IMR-90 (cell line): ENCODE measurements at regions not wholly inside any gene's neighbourhood (a gene's known extent, or its start where the extent isn't known, plus 50 kb on each side); places are given as distances from the start of the nearest gene placed in this dataset.

Experiments
- ATAC-seq: fragments of 200-7000 bp; cut with Tn5 transposase; 2 replicates; pipeline ENCODE4 v1.9.1; 2020; ENCODE audit warnings: low read depth, mild to moderate bottlenecking, moderate library complexity
- BruUV-seq: library from RNA; stranded (reverse); fragments of 400-500 nt; replicated peaks from 2 replicates; lab custom pipeline; 2021; lab: Mats Ljungman, UMichigan
- CTCF ChIA-PET: fragments of 300-600 bp; formaldehyde crosslinking; extraction: SDS; loops from one replicate; lab custom pipeline; 2021; ENCODE audit warnings: antibody characterized with exemption; lab: Yijun Ruan, JAX
- POLR2A ChIA-PET: fragments of 300-600 bp; sonication (Branson Sonifier 250); formaldehyde crosslinking; loops from one replicate; lab custom pipeline; 2022; ENCODE audit warnings: antibody characterized with exemption; ENCODE audit not compliant: unreplicated experiment; lab: Charles Lee
- DNase-seq: peaks from one replicate; pipeline ENCODE4 v3.0.0; 2013
- H2AFZ ChIP-seq: replicated peaks from 2 replicates; pipeline ENCODE3; 2013; ENCODE audit warnings: low read length, mild to moderate bottlenecking; ENCODE audit not compliant: poor library complexity
- H2AK5ac ChIP-seq: 2 replicates; pipeline ENCODE4 v1.6.1; 2013; ENCODE audit warnings: low read depth, low read length, inconsistent platforms
- H2AK9ac ChIP-seq: replicated peaks from 2 replicates; pipeline ENCODE3; 2013; ENCODE audit warnings: mild to moderate bottlenecking, low read depth, low read length, moderate library complexity; ENCODE audit not compliant: poor library complexity
- H2BK120ac ChIP-seq: 2 replicates; pipeline ENCODE4 v1.6.1; 2013; ENCODE audit warnings: low read depth, low read length, inconsistent platforms
- H2BK15ac ChIP-seq: 3 replicates; pipeline ENCODE4 v1.6.1; 2013; ENCODE audit warnings: low read depth, low read length, inconsistent platforms
- H2BK20ac ChIP-seq: 2 replicates; pipeline ENCODE4 v1.6.1; 2013; ENCODE audit warnings: low read depth, mild to moderate bottlenecking, inconsistent platforms, low read length, moderate library complexity
- H2BK5ac ChIP-seq: 2 replicates; pipeline ENCODE4 v1.6.1; 2013; ENCODE audit warnings: mild to moderate bottlenecking, low read depth, low read length, inconsistent platforms; ENCODE audit not compliant: poor library complexity, severe bottlenecking
- H3K14ac ChIP-seq: replicated peaks from 2 replicates; pipeline ENCODE4 v1.6.1; 2013; ENCODE audit warnings: low read depth, low read length, inconsistent platforms
- H3K18ac ChIP-seq: 2 replicates; pipeline ENCODE4 v1.6.1; 2013; ENCODE audit warnings: low read depth, low read length, control low read depth
- H3K23ac ChIP-seq: 2 replicates; pipeline ENCODE4 v1.6.1; 2013; ENCODE audit warnings: low read depth, low read length, inconsistent platforms
- H3K27ac ChIP-seq: 2 replicates; pipeline ENCODE4 v1.5.1; 2013; ENCODE audit warnings: mild to moderate bottlenecking, control low read depth, low read length; ENCODE audit not compliant: insufficient read depth
- H3K27me3 ChIP-seq: 2 replicates; pipeline ENCODE4 v1.6.1; 2013; ENCODE audit warnings: low read length; ENCODE audit not compliant: control insufficient read depth, insufficient read depth
- H3K36me3 ChIP-seq: 2 replicates; pipeline ENCODE4 v1.6.1; 2013; ENCODE audit warnings: low read length, mixed read lengths; ENCODE audit not compliant: control insufficient read depth, insufficient read depth
- H3K4ac ChIP-seq: 2 replicates; pipeline ENCODE4 v1.6.1; 2013; ENCODE audit warnings: low read depth, low read length, inconsistent platforms
- H3K4me1 ChIP-seq: 2 replicates; pipeline ENCODE4 v1.6.1; 2013; ENCODE audit warnings: low read length, mixed read lengths; ENCODE audit not compliant: control insufficient read depth, insufficient read depth
- H3K4me2 ChIP-seq: 2 replicates; pipeline ENCODE4 v1.6.1; 2013; ENCODE audit warnings: low read depth, mild to moderate bottlenecking, control low read depth, low read length, moderate library complexity
- H3K4me3 ChIP-seq: 2 replicates; pipeline ENCODE4 v1.5.1; 2013; ENCODE audit warnings: low read depth, mild to moderate bottlenecking, control low read depth, low read length, moderate library complexity; ENCODE audit not compliant: insufficient read depth
- H3K56ac ChIP-seq: 2 replicates; pipeline ENCODE4 v1.6.1; 2013; ENCODE audit warnings: low read length, inconsistent platforms; ENCODE audit not compliant: insufficient read depth; ENCODE audit errors: extremely low read depth
- H3K79me1 ChIP-seq, 2 experiments: 2 replicates each; pipeline ENCODE4 v1.6.1; 2013; ENCODE audit warnings: low read length in 2 of 2, inconsistent platforms in 1 of 2, low read depth in 1 of 2
- H3K9ac ChIP-seq: 2 replicates; pipeline ENCODE4 v1.6.1; 2013; ENCODE audit warnings: low read depth, low read length, control low read depth
- H3K9me1 ChIP-seq: 2 replicates; pipeline ENCODE4 v1.6.1; 2013; ENCODE audit warnings: low read length, inconsistent platforms; ENCODE audit not compliant: insufficient read depth
- H3K9me3 ChIP-seq: 2 replicates; pipeline ENCODE4 v1.6.1; 2013; ENCODE audit warnings: low read length; ENCODE audit not compliant: control insufficient read depth, insufficient read depth
- H4K20me1 ChIP-seq: 2 replicates; pipeline ENCODE4 v1.6.1; 2013; ENCODE audit warnings: low read length, inconsistent platforms; ENCODE audit not compliant: insufficient read depth
- H4K5ac ChIP-seq: 2 replicates; pipeline ENCODE4 v1.6.1; 2013; ENCODE audit warnings: mild to moderate bottlenecking, low read depth, low read length, control low read depth
- H4K8ac ChIP-seq, 2 experiments: 2 replicates each; pipeline ENCODE4 v1.6.1; 2013; ENCODE audit warnings: low read depth in 2 of 2, low read length in 2 of 2, control low read depth in 1 of 2, inconsistent platforms in 1 of 2
- H4K91ac ChIP-seq: 2 replicates; pipeline ENCODE4 v1.6.1; 2013; ENCODE audit warnings: low read depth, low read length, inconsistent platforms; ENCODE audit not compliant: insufficient read depth
- FOS ChIP-seq: fragments of 150-350 bp; IDR thresholded peaks from 2 replicates; pipeline ENCODE4 v1.6.1; 2016; ENCODE audit warnings: low read depth, low read length
- RAD21 ChIP-seq: IDR thresholded peaks from 2 replicates; pipeline ENCODE4 v1.6.1; 2012; ENCODE audit warnings: low read length, improper control_type of control experiment
- RFX5 ChIP-seq: IDR thresholded peaks from 2 replicates; pipeline ENCODE4 v1.8.0; 2012; ENCODE audit warnings: low read depth, mild to moderate bottlenecking, low read length, moderate library complexity
- WGBS, 2 experiments: methylation state at CpG; one replicate each; pipeline versions ENCODE4 v1.1.5 to v1.1.7; 2013; ENCODE audit warnings: missing lambda C conversion rate in 2 of 2; ENCODE audit not compliant: insufficient read length in 1 of 2; ENCODE audit errors: extremely low coverage in 2 of 2; 5-methylcytosine and 5-hydroxymethylcytosine counted together
- dilution Hi-C: fragments of 300-500 bp; cut with HindIII; formaldehyde crosslinking; loops from one replicate; pipeline ENCODE4 v1.14.3; 2018; ENCODE audit warnings: low sequenced_read_pairs; ENCODE audit not compliant: unreplicated experiment
- in situ Hi-C: fragments of 300-500 bp; cut with MboI; formaldehyde crosslinking; loops from 3 replicates; pipeline ENCODE4 v1.14.3; 2019; ENCODE audit warnings: low sequenced_read_pairs, inconsistent platforms, mixed read lengths
- intact Hi-C: fragments of 100-400 bp; cut with micrococcal nuclease; formaldehyde crosslinking; loops from 2 replicates; pipeline ENCODE4 v1.10.0; 2022

GRCh38 chr9:107426126-107426525 lies 63.4 kb downstream of the KLF4 start:
- 92% methylated on average over 6 of the region's 10 CpGs; no CpG with 5 or more reads in 1 of the 2 experiments for WGBS, 2 experiments
- H2BK5ac ChIP-seq: no peak overlapping the region
- no peaks in the 10 kb centered on the region for H4K20me1 ChIP-seq
- DNase-seq: no peak
- no peaks in the 10 kb centered on the region for H3K4me1 ChIP-seq
- no peak overlapping the region for H2BK120ac ChIP-seq
- H3K79me1 ChIP-seq: no peaks in the 10 kb centered on the region
- H3K9me1 ChIP-seq: no peaks in the 10 kb centered on the region
- in situ Hi-C loops (no loop called here), dilution Hi-C loops (no loop called here), intact Hi-C loops (no loop called here)
- H4K5ac ChIP-seq: no peak overlapping the region
- H3K36me3 ChIP-seq: no peaks in the 10 kb centered on the region
- ChIA-PET POLR2A (no interaction called here), CTCF (interaction anchor here (0.6 to 1.5 kb wide), 6 partner anchors 12 to 1015 kb away, joined by 3 to 11 read pairs (median 3); no protein-coding TSS in a partner anchor)
- TF ChIP-seq FOS (no peak), RAD21 (no peak), RFX5 (no peak)
- no peak overlapping the region for H3K27ac ChIP-seq
- H4K91ac ChIP-seq: no peak overlapping the region
- H3K4me3 ChIP-seq: no peak overlapping the region
- peaks cover 2% of the 10 kb centered on the region for H3K27me3 ChIP-seq
- no TSS peak for BruUV-seq
- no peak overlapping the region for H3K18ac ChIP-seq
- H4K8ac ChIP-seq: no peak overlapping the region
- H3K4ac ChIP-seq: no peak overlapping the region
- peak overlapping the region; percentile 37 for H2AK9ac ChIP-seq
- H3K23ac ChIP-seq: no peak overlapping the region
- H3K4me2 ChIP-seq: no peak overlapping the region
- H3K9me3 ChIP-seq: no peaks in the 10 kb centered on the region
- no peak overlapping the region for H3K56ac ChIP-seq
- no peak overlapping the region for H2AK5ac ChIP-seq
- no peak overlapping the region for H2BK20ac ChIP-seq
- H2BK15ac ChIP-seq: no peak overlapping the region
- no peak overlapping the region for H3K14ac ChIP-seq
- no peak for ATAC-seq
- no peak overlapping the region for H2AFZ ChIP-seq
- H3K9ac ChIP-seq: no peak overlapping the region
